HepG2 (cell line): ENCODE measurements at regions not wholly inside any gene's neighbourhood (a gene's known extent, or its start where the extent isn't known, plus 50 kb on each side); places are given as distances from the start of the nearest gene placed in this dataset.

Source experiments
- HNRNPLL ChIP-seq: fragments of 200-400 bp; formaldehyde crosslinking; IDR thresholded peaks from 2 replicates; pipeline ENCODE4 v1.6.1; 2017; ENCODE audit warnings: mild to moderate bottlenecking, low read depth, low read length; ENCODE audit not compliant: poor library complexity, severe bottlenecking
- PHF21A ChIP-seq: sonication (generic); formaldehyde crosslinking; IDR thresholded peaks from 2 replicates; pipeline ENCODE4 v1.5.0; 2020; ENCODE audit warnings: mild to moderate bottlenecking, missing genetic modification reagents
- RAD21 ChIP-seq: fragments of 450-650 bp; formaldehyde crosslinking; IDR thresholded peaks from 2 replicates; pipeline ENCODE4 v1.5.0; 2020; ENCODE audit warnings: mild to moderate bottlenecking
- ZNF878 ChIP-seq: sonication (generic); formaldehyde crosslinking; IDR thresholded peaks from 2 replicates; pipeline ENCODE4 v1.8.1; 2023; ENCODE audit warnings: mild to moderate bottlenecking, missing genetic modification reagents, moderate library complexity
- TF ChIP-seq, protein P1 (sequence below): sonication (generic); formaldehyde crosslinking; IDR thresholded peaks from 2 replicates; pipeline ENCODE4 v1.5.0; 2020; ENCODE audit warnings: mild to moderate bottlenecking, missing genetic modification reagents, moderate library complexity

DNA sequence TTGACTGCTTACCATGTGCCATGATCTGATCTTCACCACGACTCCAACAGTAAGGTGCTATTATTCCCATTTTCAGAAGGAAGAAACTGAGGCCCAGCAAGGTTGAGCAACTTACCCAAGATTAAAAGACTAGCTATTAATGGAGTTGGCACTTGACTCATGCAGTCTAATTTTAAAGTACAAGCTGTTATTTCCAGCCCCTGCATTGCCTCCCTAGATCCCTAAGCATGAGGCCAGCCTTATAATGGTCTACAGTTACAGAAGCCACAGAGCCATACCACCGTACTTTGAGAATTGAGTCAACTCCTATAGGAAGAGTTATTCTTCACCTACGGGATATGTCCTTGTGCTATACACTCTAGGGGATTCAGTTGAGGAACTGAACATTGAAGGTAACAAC lies 66.7 kb upstream of the RBM19 start:
- TF ChIP-seq PHF21A (CRISPR knock-in tag) (no peak), RAD21 (CRISPR knock-in tag) (no peak), HNRNPLL (no peak), ZNF878 (CRISPR knock-in tag) (no peak)
- TF ChIP-seq, protein P1, sequence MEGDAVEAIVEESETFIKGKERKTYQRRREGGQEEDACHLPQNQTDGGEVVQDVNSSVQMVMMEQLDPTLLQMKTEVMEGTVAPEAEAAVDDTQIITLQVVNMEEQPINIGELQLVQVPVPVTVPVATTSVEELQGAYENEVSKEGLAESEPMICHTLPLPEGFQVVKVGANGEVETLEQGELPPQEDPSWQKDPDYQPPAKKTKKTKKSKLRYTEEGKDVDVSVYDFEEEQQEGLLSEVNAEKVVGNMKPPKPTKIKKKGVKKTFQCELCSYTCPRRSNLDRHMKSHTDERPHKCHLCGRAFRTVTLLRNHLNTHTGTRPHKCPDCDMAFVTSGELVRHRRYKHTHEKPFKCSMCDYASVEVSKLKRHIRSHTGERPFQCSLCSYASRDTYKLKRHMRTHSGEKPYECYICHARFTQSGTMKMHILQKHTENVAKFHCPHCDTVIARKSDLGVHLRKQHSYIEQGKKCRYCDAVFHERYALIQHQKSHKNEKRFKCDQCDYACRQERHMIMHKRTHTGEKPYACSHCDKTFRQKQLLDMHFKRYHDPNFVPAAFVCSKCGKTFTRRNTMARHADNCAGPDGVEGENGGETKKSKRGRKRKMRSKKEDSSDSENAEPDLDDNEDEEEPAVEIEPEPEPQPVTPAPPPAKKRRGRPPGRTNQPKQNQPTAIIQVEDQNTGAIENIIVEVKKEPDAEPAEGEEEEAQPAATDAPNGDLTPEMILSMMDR: no peak
